ENCODE measurements at regions not wholly inside any gene's neighbourhood (a gene's known extent, or its start where the extent isn't known, plus 50 kb on each side); places are given as distances from the start of the nearest gene placed in this dataset.

- TF ChIP-seq POLR2A (IDR thresholded peaks at IDR 0.05) (no peak), CTCF (IDR thresholded peaks at IDR 0.05) (no peak)
Measured at GRCh38 chr12:100703337-100703736, 91.2 kb upstream of the ANO4 start.

Measured in uterus (tissue), 2 donors.